ENCODE measurements at regions not wholly inside any gene's neighbourhood (a gene's known extent, or its start where the extent isn't known, plus 50 kb on each side); places are given as distances from the start of the nearest gene placed in this dataset.
"Not testable (repeated sequence)": the region's sequence is repeated elsewhere in the genome, so short reads cannot be mapped to it uniquely, and the experiment has no call there.

DNA sequence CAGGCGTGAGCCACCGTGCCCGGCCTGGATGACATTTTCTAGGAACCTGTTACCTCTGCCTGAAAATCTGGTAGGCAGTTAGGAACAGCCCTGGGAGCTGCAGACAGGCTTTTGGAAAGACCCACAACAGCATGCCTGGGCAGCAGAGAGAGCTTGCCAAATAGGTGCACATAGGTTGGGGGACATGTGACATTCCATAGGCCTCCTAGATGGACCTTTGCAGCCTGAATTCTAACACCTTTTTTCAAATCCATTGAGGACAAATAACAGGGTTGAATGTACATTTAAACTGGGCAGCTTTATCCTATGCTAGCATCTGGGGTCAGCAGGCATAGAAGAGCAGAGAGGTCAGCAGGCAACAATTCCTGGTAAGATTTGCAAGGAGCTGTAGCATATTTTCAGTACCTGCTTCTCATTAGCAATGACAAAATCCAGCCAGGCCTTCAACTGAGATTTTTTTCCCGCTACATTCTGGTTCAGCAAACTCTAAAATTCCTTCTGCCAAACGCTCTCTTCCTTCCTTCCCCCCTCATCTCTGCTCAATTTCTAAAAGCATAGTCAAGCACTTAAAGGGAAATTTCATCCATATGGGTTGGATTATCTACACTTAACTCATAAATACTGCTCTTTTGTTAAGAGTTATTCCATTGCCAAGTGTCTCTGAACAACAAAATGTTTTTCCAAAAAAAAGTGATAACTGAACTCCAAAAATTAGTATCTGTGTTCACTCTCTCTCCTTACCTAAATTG is 75.2 kb downstream of the SOWAHC start:
- DNase-seq (ENCODE audit: extremely low spot score, unreplicated experiment) = no peak
- TF ChIP-seq CTCF (IDR thresholded peaks at IDR 0.05) = no peak
- no peaks in the 10 kb centered on the region for H3K36me3 Mint-ChIP-seq (ENCODE audit: unreplicated experiment)
- H3K27ac Mint-ChIP-seq (ENCODE audit: unreplicated experiment) = no peak overlapping the region
- H3K9me3 Mint-ChIP-seq (ENCODE audit: unreplicated experiment) = no peaks in the 10 kb centered on the region
- H3K4me3 Mint-ChIP-seq (ENCODE audit: unreplicated experiment) = no peak overlapping the region
- H3K27me3 Mint-ChIP-seq (ENCODE audit: unreplicated experiment) = peaks cover 4% of the 10 kb centered on the region
- peaks cover 6% of the 10 kb centered on the region for H3K4me1 Mint-ChIP-seq (ENCODE audit: unreplicated experiment)

- Mint-ChIP-seq H3K9me3 (ENCODE audit: unreplicated experiment) (no peaks in the 10 kb centered on the region), H3K4me3 (ENCODE audit: unreplicated experiment) (no peak overlapping the region), H3K36me3 (ENCODE audit: unreplicated experiment) (no peaks in the 10 kb centered on the region), H3K27me3 (ENCODE audit: unreplicated experiment) (peaks cover 4% of the 10 kb centered on the region), H3K27ac (ENCODE audit: unreplicated experiment) (no peak overlapping the region), H3K4me1 (ENCODE audit: unreplicated experiment) (peaks cover 6% of the 10 kb centered on the region)
- TF ChIP-seq CTCF (IDR thresholded peaks at IDR 0.05) = no peak
- no peak for DNase-seq (ENCODE audit: extremely low spot score, unreplicated experiment)
Observed at GRCh38 chr2:109689973-109690372, 75.8 kb downstream of the SOWAHC start.

DNA sequence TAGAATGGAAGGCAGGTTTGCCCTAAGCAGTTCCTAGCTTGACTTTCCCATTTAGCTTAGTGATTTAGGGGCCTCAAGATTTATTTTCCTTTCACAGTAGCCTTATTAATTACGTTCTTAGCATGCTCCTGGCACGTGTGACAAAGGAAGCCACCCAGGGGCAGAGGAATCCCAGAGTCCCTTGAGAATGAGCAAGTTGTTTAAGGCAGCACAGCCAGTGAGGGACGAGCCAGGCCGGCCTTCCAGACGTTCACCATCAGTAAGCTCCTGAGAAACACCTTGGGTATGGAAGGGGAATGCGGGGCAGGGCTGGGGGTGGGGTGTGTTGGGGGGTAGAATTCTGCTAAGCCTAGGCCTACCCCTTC is 76.3 kb downstream of the SOWAHC start:
- Mint-ChIP-seq H3K27me3 (ENCODE audit: unreplicated experiment) (peaks cover 2% of the 10 kb centered on the region), H3K4me3 (ENCODE audit: unreplicated experiment) (no peak overlapping the region), H3K9me3 (ENCODE audit: unreplicated experiment) (no peaks in the 10 kb centered on the region), H3K4me1 (ENCODE audit: unreplicated experiment) (peaks cover 6% of the 10 kb centered on the region), H3K36me3 (ENCODE audit: unreplicated experiment) (no peaks in the 10 kb centered on the region), H3K27ac (ENCODE audit: unreplicated experiment) (no peak overlapping the region)
- no peak for DNase-seq (ENCODE audit: extremely low spot score, unreplicated experiment)
- no peak for TF ChIP-seq CTCF (IDR thresholded peaks at IDR 0.05)

DNA sequence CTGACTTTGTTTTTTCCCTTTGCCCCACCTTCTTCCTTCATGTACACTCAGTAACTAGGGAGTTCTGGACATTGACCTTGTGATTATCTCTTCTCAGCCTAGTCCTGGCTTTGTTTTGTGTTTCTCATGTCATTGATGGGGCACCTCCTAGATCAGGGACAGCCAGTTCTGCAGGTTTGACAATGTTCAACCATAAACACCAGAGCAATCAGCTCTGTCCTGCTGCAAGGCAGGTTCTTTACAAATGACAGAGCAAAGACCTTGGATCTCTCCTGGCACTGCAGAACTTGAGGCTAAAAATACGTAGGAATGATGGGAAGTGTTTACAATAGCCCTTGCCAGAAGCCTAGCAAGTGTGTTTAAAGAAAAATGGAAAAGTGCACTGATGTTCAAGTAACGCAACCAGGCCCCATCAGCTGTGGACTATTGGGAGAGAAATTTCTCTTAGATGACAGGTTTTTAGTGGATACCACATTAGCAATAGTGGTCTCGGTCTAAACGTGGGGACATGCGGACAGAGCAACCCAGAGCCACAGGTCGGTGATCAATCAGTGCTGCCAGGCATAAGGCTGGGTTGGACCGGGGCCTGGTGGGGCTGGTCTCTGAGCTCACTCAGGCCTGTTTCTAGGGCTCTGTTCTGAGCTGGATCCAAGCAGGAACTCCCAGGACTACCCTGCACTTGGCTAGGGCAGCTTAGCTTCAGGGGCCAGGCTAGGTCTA is 76.8 kb downstream of the SOWAHC start:
- peaks cover 6% of the 10 kb centered on the region for H3K4me1 Mint-ChIP-seq (ENCODE audit: unreplicated experiment)
- H3K27ac Mint-ChIP-seq (ENCODE audit: unreplicated experiment) = no peak overlapping the region
- no peaks in the 10 kb centered on the region for H3K27me3 Mint-ChIP-seq (ENCODE audit: unreplicated experiment)
- no peak for TF ChIP-seq CTCF (IDR thresholded peaks at IDR 0.05)
- H3K4me3 Mint-ChIP-seq (ENCODE audit: unreplicated experiment) = no peak overlapping the region
- H3K36me3 Mint-ChIP-seq (ENCODE audit: unreplicated experiment) = no peaks in the 10 kb centered on the region
- no peak for DNase-seq (ENCODE audit: extremely low spot score, unreplicated experiment)
- no peaks in the 10 kb centered on the region for H3K9me3 Mint-ChIP-seq (ENCODE audit: unreplicated experiment)

GRCh38 chr2:109692013-109692743 is 78.0 kb downstream of the SOWAHC start:
- no peak for TF ChIP-seq CTCF (IDR thresholded peaks at IDR 0.05)
- Mint-ChIP-seq H3K4me3 (ENCODE audit: unreplicated experiment) (no peak overlapping the region), H3K27ac (ENCODE audit: unreplicated experiment) (no peak overlapping the region), H3K4me1 (ENCODE audit: unreplicated experiment) (peaks cover 3% of the 10 kb centered on the region), H3K9me3 (ENCODE audit: unreplicated experiment) (no peaks in the 10 kb centered on the region), H3K36me3 (ENCODE audit: unreplicated experiment) (no peaks in the 10 kb centered on the region), H3K27me3 (ENCODE audit: unreplicated experiment) (peaks cover 2% of the 10 kb centered on the region)
- no peak for DNase-seq (ENCODE audit: extremely low spot score, unreplicated experiment)

DNA sequence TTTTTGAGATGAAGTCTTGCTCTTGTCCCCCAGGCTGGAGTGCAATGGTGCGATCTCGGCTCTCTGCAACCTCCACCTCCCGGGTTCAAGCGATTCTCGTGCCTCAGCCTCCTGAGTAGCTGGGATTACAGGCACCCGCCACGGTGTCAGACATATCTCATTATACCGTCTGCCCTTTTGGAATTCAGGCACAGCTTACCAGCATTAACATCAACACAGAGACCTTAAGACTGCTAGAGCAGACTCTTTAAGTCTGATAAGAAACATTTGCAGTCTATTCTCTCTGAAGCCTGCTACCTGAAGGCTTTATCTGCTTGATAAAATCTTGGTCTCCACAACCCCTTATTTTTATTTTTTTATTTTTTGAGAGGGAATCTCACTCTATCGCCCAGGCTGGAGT is 78.7 kb downstream of the SOWAHC start:
- H3K9me3 Mint-ChIP-seq (ENCODE audit: unreplicated experiment); H3K27me3 Mint-ChIP-seq (ENCODE audit: unreplicated experiment); H3K27ac Mint-ChIP-seq (ENCODE audit: unreplicated experiment); H3K36me3 Mint-ChIP-seq (ENCODE audit: unreplicated experiment); H3K4me3 Mint-ChIP-seq (ENCODE audit: unreplicated experiment); DNase-seq (ENCODE audit: extremely low spot score, unreplicated experiment); H3K4me1 Mint-ChIP-seq (ENCODE audit: unreplicated experiment): not testable (repeated sequence)

DNA sequence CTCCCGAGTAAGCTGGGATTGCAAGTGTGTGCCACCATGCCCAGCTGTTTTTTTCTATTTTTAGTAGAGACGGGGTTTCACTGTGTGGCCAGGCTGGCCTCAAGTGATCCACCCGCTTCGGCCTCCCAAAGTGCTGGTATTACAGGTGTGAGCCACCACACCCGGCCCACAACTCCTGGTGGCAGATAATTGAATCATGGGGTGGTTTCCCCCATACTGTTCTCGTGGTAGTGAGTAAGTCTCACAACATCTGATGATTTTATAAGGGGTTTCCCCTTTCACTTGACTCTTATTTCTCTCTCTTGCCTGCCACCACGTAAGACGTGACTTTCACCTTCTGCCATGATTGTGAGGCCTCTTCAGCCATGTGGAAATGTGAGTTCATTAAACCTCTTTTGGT is 79.1 kb downstream of the SOWAHC start:
- DNase-seq (ENCODE audit: extremely low spot score, unreplicated experiment); H3K36me3 Mint-ChIP-seq (ENCODE audit: unreplicated experiment); H3K4me1 Mint-ChIP-seq (ENCODE audit: unreplicated experiment); H3K9me3 Mint-ChIP-seq (ENCODE audit: unreplicated experiment); H3K27me3 Mint-ChIP-seq (ENCODE audit: unreplicated experiment); H3K4me3 Mint-ChIP-seq (ENCODE audit: unreplicated experiment); H3K27ac Mint-ChIP-seq (ENCODE audit: unreplicated experiment): not testable (repeated sequence)
